ENCODE measurements at regions not wholly inside any gene's neighbourhood (a gene's known extent, or its start where the extent isn't known, plus 50 kb on each side); places are given as distances from the start of the nearest gene placed in this dataset.

GRCh38 chr18:53701697-53702096 is 522.8 kb downstream of the MBD2 start:
- no peaks in the 10 kb centered on the region for H3K27me3 ChIP-seq
- no peaks in the 10 kb centered on the region for H3K9me3 ChIP-seq
- intact Hi-C loops (cut with DNase I): no loop called here
- no peak overlapping the region for H3K4me3 ChIP-seq (replicated peaks in 1 of 3)
- H3K4me1 ChIP-seq: no peaks in the 10 kb centered on the region
- WGBS, 2 donors: 62 to 91% methylated on average over 1 of the region's 1 CpG
- TF ChIP-seq POLR2A (IDR thresholded peaks at IDR 0.05) (no peak), CTCF (IDR thresholded peaks at IDR 0.05) (no peak)
- DNase-seq: no peak
- no peak overlapping the region for H3K27ac ChIP-seq
- no peaks in the 10 kb centered on the region for H3K36me3 ChIP-seq

- no peak for TF ChIP-seq POLR2A (IDR thresholded peaks at IDR 0.05)
- TF ChIP-seq CTCF (IDR thresholded peaks at IDR 0.05): no peak
- H3K36me3 ChIP-seq: no peaks in the 10 kb centered on the region
- DNase-seq: no peak
- H3K4me1 ChIP-seq: no peaks in the 10 kb centered on the region
- no peak overlapping the region for H3K4me3 ChIP-seq (replicated peaks in 1 of 3)
- no peaks in the 10 kb centered on the region for H3K27me3 ChIP-seq
- no peaks in the 10 kb centered on the region for H3K9me3 ChIP-seq
- no peak overlapping the region for H3K27ac ChIP-seq
- intact Hi-C loops (cut with DNase I): no loop called here
- WGBS, 2 donors: 1 to 9% methylated on average over 2 of the region's 2 CpGs
Measured at GRCh38 chr18:53698907-53699306, 525.6 kb downstream of the MBD2 start.

- no peaks in the 10 kb centered on the region for H3K9me3 ChIP-seq
- H3K4me3 ChIP-seq (replicated peaks in 1 of 3): no peak overlapping the region
- no peaks in the 10 kb centered on the region for H3K4me1 ChIP-seq
- no peak for TF ChIP-seq CTCF (IDR thresholded peaks at IDR 0.05)
- no peak for TF ChIP-seq POLR2A (IDR thresholded peaks at IDR 0.05)
- no peaks in the 10 kb centered on the region for H3K36me3 ChIP-seq
- no peak for DNase-seq
- 97 to 98% methylated on average over 2 of the region's 2 CpGs for WGBS, 2 donors
- intact Hi-C loops (cut with DNase I): no loop called here
- H3K27ac ChIP-seq: no peak overlapping the region
- H3K27me3 ChIP-seq: no peaks in the 10 kb centered on the region
Measured at GRCh38 chr18:53689886-53690285, 534.6 kb downstream of the MBD2 start.

- Histone ChIP-seq H3K27me3 (no peaks in the 10 kb centered on the region), H3K4me3 (replicated peaks in 1 of 3) (no peak overlapping the region), H3K36me3 (no peaks in the 10 kb centered on the region), H3K9me3 (no peaks in the 10 kb centered on the region), H3K27ac (no peak overlapping the region), H3K4me1 (no peaks in the 10 kb centered on the region)
- intact Hi-C loops (cut with DNase I): no loop called here
- WGBS, 2 donors: 72 to 75% methylated on average over 4 of the region's 4 CpGs
- TF ChIP-seq POLR2A (IDR thresholded peaks at IDR 0.05): no peak
- no peak for TF ChIP-seq CTCF (IDR thresholded peaks at IDR 0.05)
- DNase-seq: no peak
Measured at GRCh38 chr18:53686965-53687364, 537.5 kb downstream of the MBD2 start.

- intact Hi-C loops (cut with DNase I): no loop called here
- H3K4me1 ChIP-seq: no peaks in the 10 kb centered on the region
- no peak for DNase-seq
- 70 to 76% methylated on average over 2 of the region's 2 CpGs for WGBS, 2 donors
- H3K36me3 ChIP-seq: no peaks in the 10 kb centered on the region
- H3K27ac ChIP-seq: no peak overlapping the region
- H3K4me3 ChIP-seq (replicated peaks in 1 of 3): no peak overlapping the region
- no peaks in the 10 kb centered on the region for H3K27me3 ChIP-seq
- TF ChIP-seq CTCF (IDR thresholded peaks at IDR 0.05): no peak
- TF ChIP-seq POLR2A (IDR thresholded peaks at IDR 0.05): no peak
- no peaks in the 10 kb centered on the region for H3K9me3 ChIP-seq
Measured at GRCh38 chr18:53682796-53683195, 541.7 kb downstream of the MBD2 start.

All from thyroid gland (tissue), 4 donors.